Neural cell (in vitro differentiated cells): ENCODE measurements at regions not wholly inside any gene's neighbourhood (a gene's known extent, or its start where the extent isn't known, plus 50 kb on each side); places are given as distances from the start of the nearest gene placed in this dataset.

Experiments used
- H2AFZ ChIP-seq: fragments of 200-600, 300-800 bp; sonication (generic), shearing (Covaris generic); 2 replicates; pipeline ENCODE4 v1.6.0; 2014; ENCODE audit warnings: low read depth, mild to moderate bottlenecking, antibody characterized with exemption, low read length, moderate library complexity
- H3F3A ChIP-seq: fragments of 200-600 bp; shearing (Covaris generic); 2 replicates; pipeline ENCODE4 v1.6.1; 2016; ENCODE audit warnings: mild to moderate bottlenecking, moderate library complexity, mixed read lengths, antibody characterized with exemption, low read length; ENCODE audit not compliant: insufficient read depth, poor library complexity, severe bottlenecking
- H3K27ac ChIP-seq: fragments of 200-600, 300-800 bp; sonication (generic), shearing (Covaris generic); 2 replicates; pipeline ENCODE4 v1.5.1; 2014; ENCODE audit warnings: mild to moderate bottlenecking, low read length, moderate library complexity
- H3K27me3 ChIP-seq: fragments of 300-800, 200-600 bp; sonication (generic), shearing (Covaris generic); 2 replicates; pipeline ENCODE4 v1.6.0; 2014; ENCODE audit warnings: mild to moderate bottlenecking, low read depth, low read length, moderate library complexity; ENCODE audit not compliant: insufficient read depth
- H3K36me3 ChIP-seq: fragments of 300-800, 200-600 bp; sonication (generic), shearing (Covaris generic); 2 replicates; pipeline ENCODE4 v1.5.1; 2014; ENCODE audit warnings: mild to moderate bottlenecking, antibody characterized with exemption, low read length, moderate library complexity; ENCODE audit not compliant: insufficient read depth
- H3K4me2 ChIP-seq: fragments of 300-800, 200-600 bp; sonication (generic), shearing (Covaris generic); 2 replicates; pipeline ENCODE4 v1.6.0; 2014; ENCODE audit warnings: mild to moderate bottlenecking, low read length
- H3K4me3 ChIP-seq: fragments of 300-800, 200-600 bp; sonication (generic), shearing (Covaris generic); 2 replicates; pipeline ENCODE4 v1.5.1; 2014; ENCODE audit warnings: mild to moderate bottlenecking, low read length, moderate library complexity
- H3K79me2 ChIP-seq: fragments of 200-600 bp; shearing (Covaris generic); replicated peaks from 2 replicates; pipeline ENCODE4 v1.6.0; 2014; ENCODE audit warnings: mild to moderate bottlenecking, low read length, moderate library complexity; ENCODE audit not compliant: insufficient read depth
- H3K9ac ChIP-seq: fragments of 300-800, 200-600 bp; sonication (generic), shearing (Covaris generic); 2 replicates; pipeline ENCODE4 v1.6.1; 2016; ENCODE audit warnings: mild to moderate bottlenecking, low read length, mixed read lengths
- H3K9me2 ChIP-seq: fragments of 200-600 bp; shearing (Covaris generic); 2 replicates; pipeline ENCODE4 v1.6.1; 2016; ENCODE audit warnings: mild to moderate bottlenecking, low read length, mixed read lengths; ENCODE audit not compliant: insufficient read depth
- H3K9me3 ChIP-seq: fragments of 200-600, 300-800 bp; sonication (generic), shearing (Covaris generic); 2 replicates; pipeline ENCODE4 v1.6.1; 2016; ENCODE audit warnings: mild to moderate bottlenecking, mixed run types, low read length, moderate library complexity, mixed read lengths
- H4K20me1 ChIP-seq: fragments of 200-600 bp; shearing (Covaris generic); 2 replicates; pipeline ENCODE4 v1.6.1; 2016; ENCODE audit warnings: mild to moderate bottlenecking, mixed run types; ENCODE audit not compliant: insufficient read depth
- EP300 ChIP-seq: fragments of 450-650 bp; conservative IDR thresholded peaks from 2 replicates; pipeline ENCODE4 v1.6.1; 2014; ENCODE audit warnings: antibody characterized with exemption, mild to moderate bottlenecking, moderate library complexity; ENCODE audit not compliant: poor library complexity, severe bottlenecking
- EZH2 ChIP-seq: fragments of 200-600, 300-800 bp; shearing (Covaris generic), sonication (generic); IDR thresholded peaks from 2 replicates; pipeline ENCODE4 v1.6.1; 2014; ENCODE audit warnings: antibody characterized with exemption, low read length, borderline replicate concordance, mild to moderate bottlenecking; ENCODE audit not compliant: insufficient read depth, poor library complexity, severe bottlenecking
- MXI1 ChIP-seq: fragments of 450-650 bp; conservative IDR thresholded peaks from 2 replicates; pipeline ENCODE4 v1.6.1; 2014; ENCODE audit warnings: antibody characterized with exemption, mild to moderate bottlenecking; ENCODE audit not compliant: poor library complexity, severe bottlenecking
- POLR2AphosphoS5 ChIP-seq: IDR thresholded peaks from 2 replicates; pipeline ENCODE4 v1.6.1; 2012
- RAD21 ChIP-seq: fragments of 450-650 bp; conservative IDR thresholded peaks from 2 replicates; pipeline ENCODE4 v1.6.1; 2014; ENCODE audit warnings: antibody characterized with exemption, mild to moderate bottlenecking, moderate library complexity
- SMC3 ChIP-seq: fragments of 450-650 bp; conservative IDR thresholded peaks from 2 replicates; pipeline ENCODE4 v1.6.1; 2014; ENCODE audit warnings: antibody characterized with exemption, mild to moderate bottlenecking, moderate library complexity; ENCODE audit not compliant: poor library complexity
- TAF1 ChIP-seq: IDR thresholded peaks from 2 replicates; pipeline ENCODE4 v1.6.1; 2012; ENCODE audit warnings: low read depth
- TF ChIP-seq, protein P1 (sequence below): fragments of 450-650 bp; IDR thresholded peaks from 2 replicates; pipeline ENCODE4 v1.5.1; 2014; ENCODE audit warnings: antibody characterized with exemption, mild to moderate bottlenecking, moderate library complexity; ENCODE audit not compliant: poor library complexity, severe bottlenecking
- TF ChIP-seq, protein P2 (sequence below): IDR thresholded peaks from 2 replicates; pipeline ENCODE4 v1.6.1; 2012; ENCODE audit warnings: borderline replicate concordance

- Histone ChIP-seq H3K36me3 (no peaks in the 10 kb centered on the region), H4K20me1 (no peaks in the 10 kb centered on the region), H3K27me3 (no peaks in the 10 kb centered on the region), H3F3A (no peaks in the 10 kb centered on the region), H3K4me2 (no peak overlapping the region), H3K9me3 (no peaks in the 10 kb centered on the region), H2AFZ (no peak overlapping the region), H3K27ac (no peak overlapping the region), H3K9ac (no peak overlapping the region), H3K4me3 (no peak overlapping the region), H3K79me2 (no peaks in the 10 kb centered on the region), H3K9me2 (no peaks in the 10 kb centered on the region)
- no peak for TF ChIP-seq EZH2
- TF ChIP-seq POLR2AphosphoS5: no peak
- no peak for TF ChIP-seq MXI1
- TF ChIP-seq RAD21: no peak
- TF ChIP-seq, protein P1, sequence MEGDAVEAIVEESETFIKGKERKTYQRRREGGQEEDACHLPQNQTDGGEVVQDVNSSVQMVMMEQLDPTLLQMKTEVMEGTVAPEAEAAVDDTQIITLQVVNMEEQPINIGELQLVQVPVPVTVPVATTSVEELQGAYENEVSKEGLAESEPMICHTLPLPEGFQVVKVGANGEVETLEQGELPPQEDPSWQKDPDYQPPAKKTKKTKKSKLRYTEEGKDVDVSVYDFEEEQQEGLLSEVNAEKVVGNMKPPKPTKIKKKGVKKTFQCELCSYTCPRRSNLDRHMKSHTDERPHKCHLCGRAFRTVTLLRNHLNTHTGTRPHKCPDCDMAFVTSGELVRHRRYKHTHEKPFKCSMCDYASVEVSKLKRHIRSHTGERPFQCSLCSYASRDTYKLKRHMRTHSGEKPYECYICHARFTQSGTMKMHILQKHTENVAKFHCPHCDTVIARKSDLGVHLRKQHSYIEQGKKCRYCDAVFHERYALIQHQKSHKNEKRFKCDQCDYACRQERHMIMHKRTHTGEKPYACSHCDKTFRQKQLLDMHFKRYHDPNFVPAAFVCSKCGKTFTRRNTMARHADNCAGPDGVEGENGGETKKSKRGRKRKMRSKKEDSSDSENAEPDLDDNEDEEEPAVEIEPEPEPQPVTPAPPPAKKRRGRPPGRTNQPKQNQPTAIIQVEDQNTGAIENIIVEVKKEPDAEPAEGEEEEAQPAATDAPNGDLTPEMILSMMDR: no peak
- no peak for TF ChIP-seq TAF1
- no peak for TF ChIP-seq EP300
- TF ChIP-seq, protein P2, sequence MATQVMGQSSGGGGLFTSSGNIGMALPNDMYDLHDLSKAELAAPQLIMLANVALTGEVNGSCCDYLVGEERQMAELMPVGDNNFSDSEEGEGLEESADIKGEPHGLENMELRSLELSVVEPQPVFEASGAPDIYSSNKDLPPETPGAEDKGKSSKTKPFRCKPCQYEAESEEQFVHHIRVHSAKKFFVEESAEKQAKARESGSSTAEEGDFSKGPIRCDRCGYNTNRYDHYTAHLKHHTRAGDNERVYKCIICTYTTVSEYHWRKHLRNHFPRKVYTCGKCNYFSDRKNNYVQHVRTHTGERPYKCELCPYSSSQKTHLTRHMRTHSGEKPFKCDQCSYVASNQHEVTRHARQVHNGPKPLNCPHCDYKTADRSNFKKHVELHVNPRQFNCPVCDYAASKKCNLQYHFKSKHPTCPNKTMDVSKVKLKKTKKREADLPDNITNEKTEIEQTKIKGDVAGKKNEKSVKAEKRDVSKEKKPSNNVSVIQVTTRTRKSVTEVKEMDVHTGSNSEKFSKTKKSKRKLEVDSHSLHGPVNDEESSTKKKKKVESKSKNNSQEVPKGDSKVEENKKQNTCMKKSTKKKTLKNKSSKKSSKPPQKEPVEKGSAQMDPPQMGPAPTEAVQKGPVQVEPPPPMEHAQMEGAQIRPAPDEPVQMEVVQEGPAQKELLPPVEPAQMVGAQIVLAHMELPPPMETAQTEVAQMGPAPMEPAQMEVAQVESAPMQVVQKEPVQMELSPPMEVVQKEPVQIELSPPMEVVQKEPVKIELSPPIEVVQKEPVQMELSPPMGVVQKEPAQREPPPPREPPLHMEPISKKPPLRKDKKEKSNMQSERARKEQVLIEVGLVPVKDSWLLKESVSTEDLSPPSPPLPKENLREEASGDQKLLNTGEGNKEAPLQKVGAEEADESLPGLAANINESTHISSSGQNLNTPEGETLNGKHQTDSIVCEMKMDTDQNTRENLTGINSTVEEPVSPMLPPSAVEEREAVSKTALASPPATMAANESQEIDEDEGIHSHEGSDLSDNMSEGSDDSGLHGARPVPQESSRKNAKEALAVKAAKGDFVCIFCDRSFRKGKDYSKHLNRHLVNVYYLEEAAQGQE: no peak
- TF ChIP-seq SMC3: no peak
Measured at GRCh38 chr12:58206876-58207275, 265.5 kb downstream of the ATP23 start.

GRCh38 chr12:58211211-58211610 lies 269.8 kb downstream of the ATP23 start:
- Histone ChIP-seq H2AFZ (no peak overlapping the region), H3K36me3 (no peaks in the 10 kb centered on the region), H3K27ac (no peak overlapping the region), H3K27me3 (no peaks in the 10 kb centered on the region), H3K9me3 (no peaks in the 10 kb centered on the region), H3K9me2 (no peaks in the 10 kb centered on the region), H3K4me3 (no peak overlapping the region), H4K20me1 (no peaks in the 10 kb centered on the region), H3K79me2 (no peaks in the 10 kb centered on the region), H3F3A (no peaks in the 10 kb centered on the region), H3K4me2 (no peak overlapping the region), H3K9ac (no peak overlapping the region)
- TF ChIP-seq, protein P2: no peak
- TF ChIP-seq MXI1: no peak
- TF ChIP-seq POLR2AphosphoS5: no peak
- no peak for TF ChIP-seq RAD21
- TF ChIP-seq, protein P1: no peak
- no peak for TF ChIP-seq EP300
- no peak for TF ChIP-seq SMC3
- no peak for TF ChIP-seq TAF1
- no peak for TF ChIP-seq EZH2
